ENCODE measurements at regions not wholly inside any gene's neighbourhood (a gene's known extent, or its start where the extent isn't known, plus 50 kb on each side); places are given as distances from the start of the nearest gene placed in this dataset.

- no peak overlapping the region for H3K4me3 ChIP-seq (ENCODE audit: low read depth, low read length)
- TF ChIP-seq, protein P1, sequence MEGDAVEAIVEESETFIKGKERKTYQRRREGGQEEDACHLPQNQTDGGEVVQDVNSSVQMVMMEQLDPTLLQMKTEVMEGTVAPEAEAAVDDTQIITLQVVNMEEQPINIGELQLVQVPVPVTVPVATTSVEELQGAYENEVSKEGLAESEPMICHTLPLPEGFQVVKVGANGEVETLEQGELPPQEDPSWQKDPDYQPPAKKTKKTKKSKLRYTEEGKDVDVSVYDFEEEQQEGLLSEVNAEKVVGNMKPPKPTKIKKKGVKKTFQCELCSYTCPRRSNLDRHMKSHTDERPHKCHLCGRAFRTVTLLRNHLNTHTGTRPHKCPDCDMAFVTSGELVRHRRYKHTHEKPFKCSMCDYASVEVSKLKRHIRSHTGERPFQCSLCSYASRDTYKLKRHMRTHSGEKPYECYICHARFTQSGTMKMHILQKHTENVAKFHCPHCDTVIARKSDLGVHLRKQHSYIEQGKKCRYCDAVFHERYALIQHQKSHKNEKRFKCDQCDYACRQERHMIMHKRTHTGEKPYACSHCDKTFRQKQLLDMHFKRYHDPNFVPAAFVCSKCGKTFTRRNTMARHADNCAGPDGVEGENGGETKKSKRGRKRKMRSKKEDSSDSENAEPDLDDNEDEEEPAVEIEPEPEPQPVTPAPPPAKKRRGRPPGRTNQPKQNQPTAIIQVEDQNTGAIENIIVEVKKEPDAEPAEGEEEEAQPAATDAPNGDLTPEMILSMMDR (IDR thresholded peaks at IDR 0.05; ENCODE audit: insufficient read depth, low read depth, low read length, missing control alignments): no peak
- no peak for DNase-seq (ENCODE audit: low read depth)
Measured at GRCh38 chr6:140571145-140571544, 1196.7 kb upstream of the CITED2 start.

DNA sequence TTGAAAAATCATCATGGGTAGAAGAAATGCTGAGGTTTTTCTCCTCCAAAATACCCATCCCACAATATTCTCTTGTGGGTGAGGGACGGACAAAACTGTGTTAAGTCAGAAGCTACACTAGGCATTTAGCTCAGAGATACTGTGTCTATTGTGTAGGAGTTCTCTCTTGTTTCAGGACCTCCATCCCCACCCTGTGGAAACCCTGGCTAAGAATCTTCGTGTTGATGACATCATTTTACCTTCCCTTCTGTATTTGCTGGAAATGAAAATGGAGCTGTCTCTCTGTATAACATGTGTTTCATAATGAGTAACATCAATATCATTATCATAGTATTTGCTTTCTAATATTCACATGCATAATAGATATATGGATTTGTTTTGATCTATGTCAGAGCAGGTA is 1193.0 kb upstream of the CITED2 start:
- TF ChIP-seq, protein P1 (IDR thresholded peaks at IDR 0.05; ENCODE audit: insufficient read depth, low read depth, low read length, missing control alignments): no peak
- H3K4me3 ChIP-seq (ENCODE audit: low read depth, low read length): no peak overlapping the region
- no peak for DNase-seq (ENCODE audit: low read depth)

GRCh38 chr6:140566781-140567277 is 1192.4 kb upstream of the CITED2 start:
- no peak for DNase-seq (ENCODE audit: low read depth)
- no peak overlapping the region for H3K4me3 ChIP-seq (ENCODE audit: low read depth, low read length)
- TF ChIP-seq, protein P1 (IDR thresholded peaks at IDR 0.05; ENCODE audit: insufficient read depth, low read depth, low read length, missing control alignments): no peak

- no peak overlapping the region for H3K4me3 ChIP-seq (ENCODE audit: low read depth, low read length)
- no peak for DNase-seq (ENCODE audit: low read depth)
- TF ChIP-seq, protein P1 (IDR thresholded peaks at IDR 0.05; ENCODE audit: insufficient read depth, low read depth, low read length, missing control alignments): no peak
Measured at GRCh38 chr6:140563728-140564127, 1189.3 kb upstream of the CITED2 start.

DNA sequence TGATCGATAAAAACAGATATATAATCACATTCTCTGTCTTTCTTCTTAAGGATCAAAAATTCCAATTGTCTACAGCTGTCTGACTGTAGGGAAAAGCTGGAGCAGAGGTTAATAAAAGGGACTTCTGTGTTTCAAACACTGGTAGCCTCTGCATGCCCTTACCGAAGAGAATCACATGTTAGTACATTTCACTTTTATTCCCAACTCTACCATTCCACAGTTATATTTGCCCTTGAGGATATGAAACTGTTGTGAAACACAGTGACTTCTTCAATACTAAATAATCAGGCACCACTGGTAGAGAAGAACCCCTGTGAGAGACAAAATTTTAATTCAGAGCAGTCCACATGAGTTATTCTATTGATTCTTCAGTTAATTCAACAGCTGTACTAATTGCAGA is 1187.3 kb upstream of the CITED2 start:
- H3K4me3 ChIP-seq (ENCODE audit: low read depth, low read length): no peak overlapping the region
- TF ChIP-seq, protein P1 (IDR thresholded peaks at IDR 0.05; ENCODE audit: insufficient read depth, low read depth, low read length, missing control alignments): no peak

DNA sequence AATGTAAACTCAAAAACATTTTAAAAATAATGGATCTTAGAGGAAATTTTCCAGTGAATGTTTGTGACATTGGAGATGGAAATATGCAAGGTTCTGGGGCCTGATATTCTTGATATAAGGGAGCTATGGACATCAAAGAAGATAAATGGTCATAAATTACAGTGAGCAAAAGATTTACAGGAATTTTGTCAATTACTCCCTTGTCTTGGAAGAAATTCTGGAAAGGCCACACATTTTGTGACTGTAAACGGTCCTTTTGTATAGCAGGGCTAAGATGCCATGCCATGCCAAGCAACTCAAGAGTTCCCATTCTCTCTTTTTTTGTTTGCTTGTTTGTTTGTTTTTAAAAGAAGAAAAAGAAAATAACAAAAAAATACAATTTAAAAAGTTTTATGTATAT is 1186.2 kb upstream of the CITED2 start:
- no peak overlapping the region for H3K4me3 ChIP-seq (ENCODE audit: low read depth, low read length)
- no peak for DNase-seq (ENCODE audit: low read depth)
- TF ChIP-seq, protein P1 (IDR thresholded peaks at IDR 0.05; ENCODE audit: insufficient read depth, low read depth, low read length, missing control alignments): no peak

More for the DNA sequence above, 1187.3 kb upstream of the CITED2 start:
- no peak for DNase-seq (ENCODE audit: low read depth)

GRCh38 chr6:140559458-140559857 is 1185.0 kb upstream of the CITED2 start:
- no peak overlapping the region for H3K4me3 ChIP-seq (ENCODE audit: low read depth, low read length)
- no peak for DNase-seq (ENCODE audit: low read depth)
- TF ChIP-seq, protein P1 (IDR thresholded peaks at IDR 0.05; ENCODE audit: insufficient read depth, low read depth, low read length, missing control alignments): no peak

Data from GM12865 (cell line).